WTC11 (cell line): ENCODE measurements at regions not wholly inside any gene's neighbourhood (a gene's known extent, or its start where the extent isn't known, plus 50 kb on each side); places are given as distances from the start of the nearest gene placed in this dataset.

Source experiments
- ATAC-seq: fragments of 200-7000 bp; cut with Tn5 transposase; 2 replicates; pipeline ENCODE4 v1.10.0; 2021; ENCODE audit warnings: mild to moderate bottlenecking, moderate library complexity
- CTCF ChIA-PET: fragments of 300-600 bp; sonication (Branson Sonifier 250); formaldehyde crosslinking; loops from one replicate; lab custom pipeline; 2021; ENCODE audit warnings: antibody characterized with exemption; lab: Charles Lee
- POLR2A ChIA-PET: fragments of 350-600 bp; sonication (Branson Sonifier 250); formaldehyde crosslinking; loops from one replicate; lab custom pipeline; 2021; ENCODE audit warnings: antibody characterized with exemption; lab: Charles Lee
- DNase-seq: peaks from one replicate; pipeline ENCODE4 v3.0.0; 2021; ENCODE audit warnings: low spot score
- H3K27ac Mint-ChIP-seq: 2 replicates; pipeline ENCODE4 v1.8.0; 2021; ENCODE audit warnings: mixed read lengths
- H3K27me3 Mint-ChIP-seq: 2 replicates; pipeline ENCODE4 v1.8.0; 2021; ENCODE audit warnings: low read depth, mild to moderate bottlenecking, moderate library complexity, mixed read lengths
- H3K36me3 Mint-ChIP-seq: 2 replicates; pipeline ENCODE4 v1.8.0; 2021; ENCODE audit warnings: mixed read lengths
- H3K4me1 Mint-ChIP-seq: 2 replicates; pipeline ENCODE4 v1.8.0; 2022; ENCODE audit warnings: mixed read lengths
- H3K4me3 Mint-ChIP-seq: 2 replicates; pipeline ENCODE4 v1.8.0; 2021; ENCODE audit warnings: mild to moderate bottlenecking, moderate library complexity, mixed read lengths
- H3K9me3 Mint-ChIP-seq: 2 replicates; pipeline ENCODE4 v1.8.0; 2021; ENCODE audit warnings: mixed read lengths
- CBFB ChIP-seq: sonication (generic); formaldehyde crosslinking; IDR thresholded peaks from 2 replicates; pipeline ENCODE4 v1.8.1; 2022; ENCODE audit warnings: mild to moderate bottlenecking, low read depth, missing genetic modification reagents
- ELF4 ChIP-seq: sonication (generic); formaldehyde crosslinking; IDR thresholded peaks from 2 replicates; pipeline ENCODE4 v1.8.1; 2022; ENCODE audit warnings: low read depth, mild to moderate bottlenecking, moderate library complexity, missing genetic modification reagents
- ERG ChIP-seq: fragments of 250-450 bp; sonication (Bioruptor Pico); IDR thresholded peaks from 2 replicates; pipeline ENCODE4 v1.8.0; 2021; ENCODE audit warnings: mild to moderate bottlenecking
- ETV6 ChIP-seq: sonication (generic); formaldehyde crosslinking; IDR thresholded peaks from 2 replicates; pipeline ENCODE4 v1.8.1; 2022; ENCODE audit warnings: mild to moderate bottlenecking, missing genetic modification reagents
- GRHL2 ChIP-seq: fragments of 250-450 bp; sonication (Bioruptor Pico); IDR thresholded peaks from 2 replicates; pipeline ENCODE4 v1.8.0; 2022; ENCODE audit warnings: mild to moderate bottlenecking, moderate library complexity; ENCODE audit not compliant: insufficient replicate concordance, severe bottlenecking
- IRF2 ChIP-seq: sonication (generic); formaldehyde crosslinking; IDR thresholded peaks from 2 replicates; pipeline ENCODE4 v1.8.0; 2022; ENCODE audit warnings: low read depth, missing genetic modification reagents, borderline replicate concordance
- JUN ChIP-seq: sonication (generic); formaldehyde crosslinking; IDR thresholded peaks from 2 replicates; pipeline ENCODE4 v1.8.0; 2023; ENCODE audit warnings: mild to moderate bottlenecking, missing genetic modification reagents
- MLX ChIP-seq: sonication (generic); formaldehyde crosslinking; IDR thresholded peaks from 2 replicates; pipeline ENCODE4 v1.8.1; 2023; ENCODE audit warnings: mild to moderate bottlenecking, missing genetic modification reagents, moderate library complexity
- MXD4 ChIP-seq: fragments of 250-450 bp; sonication (Bioruptor Pico); IDR thresholded peaks from 2 replicates; pipeline ENCODE4 v1.8.0; 2021; ENCODE audit warnings: mild to moderate bottlenecking, moderate library complexity, borderline replicate concordance
- MYBL2 ChIP-seq: sonication (generic); formaldehyde crosslinking; IDR thresholded peaks from 2 replicates; pipeline ENCODE4 v1.8.1; 2023; ENCODE audit warnings: mild to moderate bottlenecking, moderate library complexity, missing genetic modification reagents
- NFE2L1 ChIP-seq: sonication (generic); formaldehyde crosslinking; IDR thresholded peaks from 2 replicates; pipeline ENCODE4 v1.8.1; 2023; ENCODE audit warnings: missing genetic modification reagents
- PREB ChIP-seq: sonication (generic); formaldehyde crosslinking; IDR thresholded peaks from 2 replicates; pipeline ENCODE4 v1.8.1; 2022; ENCODE audit warnings: mild to moderate bottlenecking, missing genetic modification reagents, moderate library complexity, borderline replicate concordance
- PRRX2 ChIP-seq: fragments of 250-450 bp; sonication (Bioruptor Pico); IDR thresholded peaks from 2 replicates; pipeline ENCODE4 v1.8.0; 2021; ENCODE audit warnings: mild to moderate bottlenecking
- SMAD4 ChIP-seq: sonication (generic); formaldehyde crosslinking; IDR thresholded peaks from 2 replicates; pipeline ENCODE4 v1.8.0; 2022; ENCODE audit warnings: mild to moderate bottlenecking, missing genetic modification reagents
- TEAD4 ChIP-seq: sonication (generic); formaldehyde crosslinking; IDR thresholded peaks from 2 replicates; pipeline ENCODE4 v1.8.0; 2022; ENCODE audit warnings: mild to moderate bottlenecking, missing genetic modification reagents
- TP53 ChIP-seq: sonication (generic); formaldehyde crosslinking; IDR thresholded peaks from 2 replicates; pipeline ENCODE4 v1.8.1; 2023; ENCODE audit warnings: mild to moderate bottlenecking, missing genetic modification reagents
- ZNF416 ChIP-seq: fragments of 250-450 bp; sonication (Bioruptor Pico); IDR thresholded peaks from 2 replicates; pipeline ENCODE4 v1.9.0; 2021; ENCODE audit warnings: mild to moderate bottlenecking, inconsistent platforms
- ZNF532 ChIP-seq: fragments of 250-450 bp; sonication (Bioruptor Pico); IDR thresholded peaks from 2 replicates; pipeline ENCODE4 v1.9.0; 2021; ENCODE audit warnings: mild to moderate bottlenecking, borderline replicate concordance
- ZNF671 ChIP-seq: fragments of 250-450 bp; sonication (Bioruptor Pico); IDR thresholded peaks from 2 replicates; pipeline ENCODE4 v1.8.0; 2021; ENCODE audit warnings: mild to moderate bottlenecking
- TF ChIP-seq, protein P1 (sequence below): sonication (generic); formaldehyde crosslinking; IDR thresholded peaks from 2 replicates; pipeline ENCODE4 v1.8.1; 2022; ENCODE audit warnings: mild to moderate bottlenecking, moderate library complexity, missing genetic modification reagents
- TF ChIP-seq, protein P2 (sequence below): fragments of 200-600 bp; IDR thresholded peaks from 2 replicates; pipeline ENCODE4 v1.8.0; 2022; ENCODE audit warnings: antibody characterized with exemption
- TF ChIP-seq, protein P3 (sequence below): sonication (generic); formaldehyde crosslinking; IDR thresholded peaks from 2 replicates; pipeline ENCODE4 v1.8.1; 2023; ENCODE audit warnings: mild to moderate bottlenecking, missing genetic modification reagents
- TF ChIP-seq, protein P4 (sequence below): sonication (generic); formaldehyde crosslinking; IDR thresholded peaks from 2 replicates; pipeline ENCODE4 v1.8.0; 2023; ENCODE audit warnings: mild to moderate bottlenecking, missing genetic modification reagents

- TF ChIP-seq, protein P1, sequence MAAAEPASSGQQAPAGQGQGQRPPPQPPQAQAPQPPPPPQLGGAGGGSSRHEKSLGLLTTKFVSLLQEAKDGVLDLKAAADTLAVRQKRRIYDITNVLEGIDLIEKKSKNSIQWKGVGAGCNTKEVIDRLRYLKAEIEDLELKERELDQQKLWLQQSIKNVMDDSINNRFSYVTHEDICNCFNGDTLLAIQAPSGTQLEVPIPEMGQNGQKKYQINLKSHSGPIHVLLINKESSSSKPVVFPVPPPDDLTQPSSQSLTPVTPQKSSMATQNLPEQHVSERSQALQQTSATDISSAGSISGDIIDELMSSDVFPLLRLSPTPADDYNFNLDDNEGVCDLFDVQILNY (CRISPR knock-in tag) = no peak
- no peak for TF ChIP-seq GRHL2 (CRISPR knock-in tag)
- no peak for TF ChIP-seq TEAD4 (CRISPR knock-in tag)
- no peak for TF ChIP-seq JUN
- TF ChIP-seq, protein P2, sequence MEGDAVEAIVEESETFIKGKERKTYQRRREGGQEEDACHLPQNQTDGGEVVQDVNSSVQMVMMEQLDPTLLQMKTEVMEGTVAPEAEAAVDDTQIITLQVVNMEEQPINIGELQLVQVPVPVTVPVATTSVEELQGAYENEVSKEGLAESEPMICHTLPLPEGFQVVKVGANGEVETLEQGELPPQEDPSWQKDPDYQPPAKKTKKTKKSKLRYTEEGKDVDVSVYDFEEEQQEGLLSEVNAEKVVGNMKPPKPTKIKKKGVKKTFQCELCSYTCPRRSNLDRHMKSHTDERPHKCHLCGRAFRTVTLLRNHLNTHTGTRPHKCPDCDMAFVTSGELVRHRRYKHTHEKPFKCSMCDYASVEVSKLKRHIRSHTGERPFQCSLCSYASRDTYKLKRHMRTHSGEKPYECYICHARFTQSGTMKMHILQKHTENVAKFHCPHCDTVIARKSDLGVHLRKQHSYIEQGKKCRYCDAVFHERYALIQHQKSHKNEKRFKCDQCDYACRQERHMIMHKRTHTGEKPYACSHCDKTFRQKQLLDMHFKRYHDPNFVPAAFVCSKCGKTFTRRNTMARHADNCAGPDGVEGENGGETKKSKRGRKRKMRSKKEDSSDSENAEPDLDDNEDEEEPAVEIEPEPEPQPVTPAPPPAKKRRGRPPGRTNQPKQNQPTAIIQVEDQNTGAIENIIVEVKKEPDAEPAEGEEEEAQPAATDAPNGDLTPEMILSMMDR = no peak
- TF ChIP-seq ZNF416 (CRISPR knock-in tag) = no peak
- TF ChIP-seq, protein P3, sequence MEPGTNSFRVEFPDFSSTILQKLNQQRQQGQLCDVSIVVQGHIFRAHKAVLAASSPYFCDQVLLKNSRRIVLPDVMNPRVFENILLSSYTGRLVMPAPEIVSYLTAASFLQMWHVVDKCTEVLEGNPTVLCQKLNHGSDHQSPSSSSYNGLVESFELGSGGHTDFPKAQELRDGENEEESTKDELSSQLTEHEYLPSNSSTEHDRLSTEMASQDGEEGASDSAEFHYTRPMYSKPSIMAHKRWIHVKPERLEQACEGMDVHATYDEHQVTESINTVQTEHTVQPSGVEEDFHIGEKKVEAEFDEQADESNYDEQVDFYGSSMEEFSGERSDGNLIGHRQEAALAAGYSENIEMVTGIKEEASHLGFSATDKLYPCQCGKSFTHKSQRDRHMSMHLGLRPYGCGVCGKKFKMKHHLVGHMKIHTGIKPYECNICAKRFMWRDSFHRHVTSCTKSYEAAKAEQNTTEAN = no peak
- TF ChIP-seq ZNF532 = no peak
- no peak for TF ChIP-seq MXD4 (CRISPR knock-in tag)
Observed at GRCh38 chr9:135009794-135010585, 77.5 kb upstream of the OLFM1 start (continued).

GRCh38 chr9:135010586-135010860 is 76.9 kb upstream of the OLFM1 start:
- no peak overlapping the region for H3K4me3 Mint-ChIP-seq
- ChIA-PET CTCF (no interaction called here), POLR2A (interaction anchor here (0.6 kb wide), 1 partner anchor 80 kb away, joined by 7 read pairs; no protein-coding TSS in a partner anchor)
- ATAC-seq (no peak), DNase-seq (no peak)
- H3K4me1 Mint-ChIP-seq = peaks cover 12% of the 10 kb centered on the region
- H3K27ac Mint-ChIP-seq = no peak overlapping the region
- no peaks in the 10 kb centered on the region for H3K27me3 Mint-ChIP-seq
- no peaks in the 10 kb centered on the region for H3K36me3 Mint-ChIP-seq
- no peaks in the 10 kb centered on the region for H3K9me3 Mint-ChIP-seq
- TF ChIP-seq ELF4 (CRISPR knock-in tag) (no peak), PREB (CRISPR knock-in tag) (no peak), MYBL2 (CRISPR knock-in tag) (no peak), IRF2 (no peak), PRRX2 (no peak), CBFB (no peak), ERG (CRISPR knock-in tag) (no peak), SMAD4 (no peak), ETV6 (CRISPR knock-in tag) (no peak), ZNF671 (CRISPR knock-in tag) (no peak), NFE2L1 (CRISPR knock-in tag) (no peak), TP53 (no peak), MLX (CRISPR knock-in tag) (no peak)
- TF ChIP-seq, protein P4, sequence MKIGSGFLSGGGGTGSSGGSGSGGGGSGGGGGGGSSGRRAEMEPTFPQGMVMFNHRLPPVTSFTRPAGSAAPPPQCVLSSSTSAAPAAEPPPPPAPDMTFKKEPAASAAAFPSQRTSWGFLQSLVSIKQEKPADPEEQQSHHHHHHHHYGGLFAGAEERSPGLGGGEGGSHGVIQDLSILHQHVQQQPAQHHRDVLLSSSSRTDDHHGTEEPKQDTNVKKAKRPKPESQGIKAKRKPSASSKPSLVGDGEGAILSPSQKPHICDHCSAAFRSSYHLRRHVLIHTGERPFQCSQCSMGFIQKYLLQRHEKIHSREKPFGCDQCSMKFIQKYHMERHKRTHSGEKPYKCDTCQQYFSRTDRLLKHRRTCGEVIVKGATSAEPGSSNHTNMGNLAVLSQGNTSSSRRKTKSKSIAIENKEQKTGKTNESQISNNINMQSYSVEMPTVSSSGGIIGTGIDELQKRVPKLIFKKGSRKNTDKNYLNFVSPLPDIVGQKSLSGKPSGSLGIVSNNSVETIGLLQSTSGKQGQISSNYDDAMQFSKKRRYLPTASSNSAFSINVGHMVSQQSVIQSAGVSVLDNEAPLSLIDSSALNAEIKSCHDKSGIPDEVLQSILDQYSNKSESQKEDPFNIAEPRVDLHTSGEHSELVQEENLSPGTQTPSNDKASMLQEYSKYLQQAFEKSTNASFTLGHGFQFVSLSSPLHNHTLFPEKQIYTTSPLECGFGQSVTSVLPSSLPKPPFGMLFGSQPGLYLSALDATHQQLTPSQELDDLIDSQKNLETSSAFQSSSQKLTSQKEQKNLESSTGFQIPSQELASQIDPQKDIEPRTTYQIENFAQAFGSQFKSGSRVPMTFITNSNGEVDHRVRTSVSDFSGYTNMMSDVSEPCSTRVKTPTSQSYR (CRISPR knock-in tag) = no peak
